Prostate gland (tissue), 2 donors: ENCODE measurements at regions not wholly inside any gene's neighbourhood (a gene's known extent, or its start where the extent isn't known, plus 50 kb on each side); places are given as distances from the start of the nearest gene placed in this dataset.

Experiments used
- POLR2A ChIP-seq: fragments of 450-650 bp; IDR thresholded peaks from one replicate; pipeline ENCODE4 v1.6.1; 2016; ENCODE audit warnings: antibody characterized with exemption, mild to moderate bottlenecking
- POLR2AphosphoS5 ChIP-seq: sonication (generic); formaldehyde crosslinking; IDR thresholded peaks from one replicate; pipeline ENCODE4 v1.6.1; 2017; ENCODE audit warnings: antibody characterized with exemption
- TF ChIP-seq, protein P1 (sequence below), 4 experiments: fragments of 200-600 bp in 2 of 4; fragments of 450-650 bp in 2 of 4; sonication (generic) in 2 of 4; IDR thresholded peaks; 1 replicate in 3 of 4; 2 replicates in 1 of 4; pipeline ENCODE4 v1.5.1; 2016 to 2019; ENCODE audit warnings: antibody characterized with exemption in 4 of 4, mild to moderate bottlenecking in 2 of 4, moderate library complexity in 2 of 4

GRCh38 chr11:133726542-133726941 is 118.8 kb downstream of the SPATA19 start:
- TF ChIP-seq, protein P1, sequence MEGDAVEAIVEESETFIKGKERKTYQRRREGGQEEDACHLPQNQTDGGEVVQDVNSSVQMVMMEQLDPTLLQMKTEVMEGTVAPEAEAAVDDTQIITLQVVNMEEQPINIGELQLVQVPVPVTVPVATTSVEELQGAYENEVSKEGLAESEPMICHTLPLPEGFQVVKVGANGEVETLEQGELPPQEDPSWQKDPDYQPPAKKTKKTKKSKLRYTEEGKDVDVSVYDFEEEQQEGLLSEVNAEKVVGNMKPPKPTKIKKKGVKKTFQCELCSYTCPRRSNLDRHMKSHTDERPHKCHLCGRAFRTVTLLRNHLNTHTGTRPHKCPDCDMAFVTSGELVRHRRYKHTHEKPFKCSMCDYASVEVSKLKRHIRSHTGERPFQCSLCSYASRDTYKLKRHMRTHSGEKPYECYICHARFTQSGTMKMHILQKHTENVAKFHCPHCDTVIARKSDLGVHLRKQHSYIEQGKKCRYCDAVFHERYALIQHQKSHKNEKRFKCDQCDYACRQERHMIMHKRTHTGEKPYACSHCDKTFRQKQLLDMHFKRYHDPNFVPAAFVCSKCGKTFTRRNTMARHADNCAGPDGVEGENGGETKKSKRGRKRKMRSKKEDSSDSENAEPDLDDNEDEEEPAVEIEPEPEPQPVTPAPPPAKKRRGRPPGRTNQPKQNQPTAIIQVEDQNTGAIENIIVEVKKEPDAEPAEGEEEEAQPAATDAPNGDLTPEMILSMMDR (IDR thresholded peaks at IDR 0.05), result no peak
- TF ChIP-seq POLR2A, result no peak
- no peak for TF ChIP-seq POLR2AphosphoS5
